GM12874 (cell line): ENCODE measurements at regions not wholly inside any gene's neighbourhood (a gene's known extent, or its start where the extent isn't known, plus 50 kb on each side); places are given as distances from the start of the nearest gene placed in this dataset.

ENCODE experiments used
- TF ChIP-seq, protein P1 (sequence below): IDR thresholded peaks from 2 replicates; pipeline ENCODE4 v1.5.1; 2011; ENCODE audit warnings: low read depth, mild to moderate bottlenecking, control low read depth, low read length, moderate library complexity; ENCODE audit not compliant: insufficient read depth

DNA sequence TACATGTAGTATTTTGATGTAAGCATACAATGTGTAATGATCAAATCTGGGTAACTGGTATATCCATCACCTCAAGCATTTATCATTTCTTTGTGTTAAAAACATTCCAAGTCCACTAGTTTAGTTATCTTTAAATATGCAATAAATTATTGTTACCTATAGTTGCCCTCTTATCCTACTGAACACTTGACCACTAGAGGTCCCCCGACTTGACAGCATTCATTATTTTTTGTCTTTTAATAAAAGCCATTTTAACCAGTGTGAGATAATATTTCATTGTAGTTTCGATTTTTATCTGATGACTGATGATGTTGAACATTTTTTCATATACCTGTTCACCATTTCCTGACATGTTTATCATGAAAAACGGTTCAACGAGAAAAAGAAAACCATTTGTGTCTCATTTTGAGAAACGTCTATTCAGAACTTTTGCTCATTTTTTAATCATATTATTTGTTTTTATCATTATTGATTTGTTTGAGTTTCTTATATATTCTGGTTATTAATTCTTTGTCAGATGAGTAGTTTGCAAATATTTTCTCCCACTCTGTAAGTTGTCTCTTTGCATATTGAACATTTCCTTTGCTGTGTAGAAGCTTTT lies 199.0 kb upstream of the CXXC4 start:
- TF ChIP-seq, protein P1, sequence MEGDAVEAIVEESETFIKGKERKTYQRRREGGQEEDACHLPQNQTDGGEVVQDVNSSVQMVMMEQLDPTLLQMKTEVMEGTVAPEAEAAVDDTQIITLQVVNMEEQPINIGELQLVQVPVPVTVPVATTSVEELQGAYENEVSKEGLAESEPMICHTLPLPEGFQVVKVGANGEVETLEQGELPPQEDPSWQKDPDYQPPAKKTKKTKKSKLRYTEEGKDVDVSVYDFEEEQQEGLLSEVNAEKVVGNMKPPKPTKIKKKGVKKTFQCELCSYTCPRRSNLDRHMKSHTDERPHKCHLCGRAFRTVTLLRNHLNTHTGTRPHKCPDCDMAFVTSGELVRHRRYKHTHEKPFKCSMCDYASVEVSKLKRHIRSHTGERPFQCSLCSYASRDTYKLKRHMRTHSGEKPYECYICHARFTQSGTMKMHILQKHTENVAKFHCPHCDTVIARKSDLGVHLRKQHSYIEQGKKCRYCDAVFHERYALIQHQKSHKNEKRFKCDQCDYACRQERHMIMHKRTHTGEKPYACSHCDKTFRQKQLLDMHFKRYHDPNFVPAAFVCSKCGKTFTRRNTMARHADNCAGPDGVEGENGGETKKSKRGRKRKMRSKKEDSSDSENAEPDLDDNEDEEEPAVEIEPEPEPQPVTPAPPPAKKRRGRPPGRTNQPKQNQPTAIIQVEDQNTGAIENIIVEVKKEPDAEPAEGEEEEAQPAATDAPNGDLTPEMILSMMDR, result no peak

GRCh38 chr4:104716584-104716983 lies 221.9 kb upstream of the CXXC4 start:
- TF ChIP-seq, protein P1, result no peak

GRCh38 chr4:104719539-104720230 lies 225.0 kb upstream of the CXXC4 start:
- TF ChIP-seq, protein P1, result no peak

GRCh38 chr4:104722467-104722866 lies 227.8 kb upstream of the CXXC4 start:
- TF ChIP-seq, protein P1, result no peak

DNA sequence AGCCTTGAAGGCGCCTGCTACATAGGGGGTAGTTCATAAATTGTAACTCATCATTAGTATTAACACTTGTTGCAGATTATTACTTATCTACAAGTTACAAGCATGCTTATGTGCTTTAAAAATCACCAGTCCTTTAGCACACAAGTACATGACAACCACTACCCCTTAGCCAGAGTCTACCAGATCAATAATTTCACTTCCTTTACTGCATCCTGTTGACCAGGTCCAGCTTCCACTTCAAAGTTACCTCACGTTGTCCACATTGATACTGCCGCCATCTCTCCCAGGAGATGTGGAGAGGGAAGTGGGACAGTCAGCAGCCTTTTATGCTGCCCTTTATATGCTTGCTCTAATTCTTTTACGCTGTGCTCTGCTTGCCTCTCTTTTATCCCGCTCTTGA lies 231.3 kb upstream of the CXXC4 start:
- TF ChIP-seq, protein P1, result no peak

- TF ChIP-seq, protein P1, result no peak
Observed at GRCh38 chr4:104727643-104728042, 232.9 kb upstream of the CXXC4 start.

DNA sequence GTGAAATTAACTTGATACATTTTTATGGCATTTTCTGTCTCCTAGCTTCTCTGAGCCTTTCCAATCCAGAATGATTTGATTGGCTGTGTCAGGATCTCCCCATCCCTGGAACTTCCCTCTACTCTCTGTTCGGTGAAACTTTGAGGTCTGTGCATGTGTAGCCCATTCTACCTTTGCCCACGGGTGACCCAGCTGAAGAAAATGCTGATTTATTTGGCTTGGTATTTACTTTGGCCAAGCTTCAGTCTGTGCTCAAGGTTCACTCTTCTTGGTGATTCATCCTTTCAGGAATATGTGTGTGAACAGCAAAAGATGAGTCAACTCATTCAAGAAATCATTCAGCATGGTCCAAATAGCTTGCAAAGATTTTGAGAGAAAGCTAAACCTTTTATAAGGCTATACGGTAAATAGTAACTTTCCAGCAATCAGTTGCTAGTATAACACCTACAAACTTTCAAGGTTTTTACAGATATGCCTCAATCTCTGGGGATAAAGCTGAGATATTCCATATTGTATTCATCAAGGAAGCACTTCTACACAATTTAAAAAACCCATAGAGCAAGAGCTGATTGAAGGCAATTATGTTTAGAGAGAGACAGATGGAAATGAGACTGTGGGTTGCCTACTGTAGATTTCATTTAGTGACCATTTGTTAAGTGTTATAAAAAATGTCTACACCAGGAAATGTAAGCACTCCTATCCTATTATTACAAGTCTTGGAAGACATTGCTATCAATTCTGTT lies 233.9 kb upstream of the CXXC4 start:
- TF ChIP-seq, protein P1, result no peak
